ENCODE measurements at regions not wholly inside any gene's neighbourhood (a gene's known extent, or its start where the extent isn't known, plus 50 kb on each side); places are given as distances from the start of the nearest gene placed in this dataset.

DNA sequence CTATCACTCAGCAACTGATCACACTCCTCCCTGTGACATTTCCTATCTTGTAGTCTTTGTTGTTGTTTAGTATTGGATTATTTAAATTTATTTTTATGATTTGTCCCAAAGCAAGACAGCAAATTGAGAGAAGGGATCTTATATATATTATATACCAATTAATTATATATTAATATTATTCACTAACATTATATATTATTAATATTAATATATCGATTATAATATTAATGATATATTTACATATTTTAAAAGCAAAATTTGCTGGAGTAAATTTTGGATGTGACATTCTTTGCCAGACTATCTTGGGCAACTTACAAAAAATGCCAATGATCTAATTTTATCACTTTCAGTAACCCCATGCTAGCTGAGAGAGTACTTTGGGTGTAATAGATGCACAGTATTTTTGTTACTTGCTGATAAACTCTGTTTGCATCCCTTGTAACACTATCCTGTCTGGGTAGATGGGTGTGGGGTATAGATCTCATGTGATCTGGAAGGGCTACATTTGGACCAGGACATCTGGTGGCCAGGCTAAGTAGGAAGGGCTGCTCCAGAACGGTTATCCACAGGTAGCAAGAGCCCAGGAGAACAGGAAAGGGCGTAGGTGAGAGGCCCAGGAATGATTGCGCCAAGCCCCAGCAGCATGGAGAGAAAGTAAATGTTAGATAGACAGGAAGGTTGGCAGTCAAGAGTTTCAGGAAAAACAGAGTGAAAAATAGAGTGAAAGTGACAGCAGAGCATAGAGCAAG, 608.6 kb upstream of the KIRREL3 start:
- CTCF ChIA-PET: no interaction called here
- Mint-ChIP-seq H3K4me3 (no peak overlapping the region), H3K36me3 (ENCODE audit: low read depth) (no peaks in the 10 kb centered on the region), H3K27me3 (ENCODE audit: low read depth) (no peaks in the 10 kb centered on the region), H3K27ac (no peak overlapping the region), H3K4me1 (ENCODE audit: low read depth) (no peaks in the 10 kb centered on the region), H3K9me3 (ENCODE audit: insufficient read depth) (no peaks in the 10 kb centered on the region)
- ATAC-seq (no peak), DNase-seq (no peak)
- POLR2A ChIA-PET: no interaction called here

DNA sequence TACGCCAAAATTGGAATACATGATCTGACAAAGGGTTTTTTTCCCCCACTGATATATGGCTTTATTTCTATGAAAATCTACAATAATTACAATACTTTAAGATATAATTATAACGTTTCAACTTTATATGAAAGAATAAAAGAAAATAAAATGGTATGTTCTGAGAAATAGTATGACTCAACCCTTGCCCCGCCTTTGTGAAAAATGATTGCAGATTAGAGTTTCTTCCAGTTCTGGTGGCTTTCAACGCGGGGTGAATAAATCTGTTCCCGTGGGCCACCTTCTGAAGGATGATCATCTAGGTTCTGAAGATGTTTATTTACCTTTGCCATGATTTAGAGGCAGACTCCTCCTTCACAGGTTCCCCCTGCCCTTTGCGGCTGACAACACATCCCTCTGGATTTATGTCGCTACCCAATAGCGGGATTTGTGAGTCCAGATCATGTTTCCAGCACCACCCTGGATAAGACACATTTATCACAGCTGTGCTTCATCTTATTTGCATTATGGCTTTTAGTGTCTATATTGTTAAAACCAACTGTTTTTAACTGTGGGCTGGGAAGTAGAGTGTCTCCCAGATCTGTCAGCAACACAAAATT, 607.0 kb upstream of the KIRREL3 start:
- DNase-seq (no peak), ATAC-seq (no peak)
- H3K9me3 Mint-ChIP-seq (ENCODE audit: insufficient read depth): no peaks in the 10 kb centered on the region
- H3K36me3 Mint-ChIP-seq (ENCODE audit: low read depth): no peaks in the 10 kb centered on the region
- H3K4me1 Mint-ChIP-seq (ENCODE audit: low read depth): no peaks in the 10 kb centered on the region
- ChIA-PET CTCF (no interaction called here), POLR2A (no interaction called here)
- H3K27me3 Mint-ChIP-seq (ENCODE audit: low read depth): no peaks in the 10 kb centered on the region
- H3K4me3 Mint-ChIP-seq: no peak overlapping the region
- no peak overlapping the region for H3K27ac Mint-ChIP-seq

DNA sequence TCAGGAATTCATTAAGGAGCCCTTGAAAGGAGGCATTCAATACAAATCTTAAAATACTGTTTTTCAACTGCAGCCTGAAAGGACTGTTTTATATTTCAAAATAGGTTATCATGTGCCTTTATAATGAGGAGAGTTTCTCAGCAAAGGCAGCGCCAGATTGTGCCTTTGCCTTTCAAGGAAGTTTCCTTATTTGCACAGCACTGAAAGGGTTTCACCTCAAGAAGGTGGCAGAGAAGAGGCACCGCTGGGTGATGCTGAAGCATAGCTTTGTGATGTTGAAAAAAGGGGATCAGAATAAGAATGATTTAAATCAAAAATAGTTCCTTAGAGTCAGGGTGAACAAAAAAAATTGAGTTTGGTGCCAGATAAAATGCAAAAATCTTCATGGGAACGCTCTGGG, 601.0 kb upstream of the KIRREL3 start:
- DNase-seq (no peak), ATAC-seq (no peak)
- ChIA-PET CTCF (no interaction called here), POLR2A (no interaction called here)
- H3K36me3 Mint-ChIP-seq (ENCODE audit: low read depth): no peaks in the 10 kb centered on the region
- no peaks in the 10 kb centered on the region for H3K27me3 Mint-ChIP-seq (ENCODE audit: low read depth)
- no peak overlapping the region for H3K4me3 Mint-ChIP-seq
- no peak overlapping the region for H3K27ac Mint-ChIP-seq
- H3K4me1 Mint-ChIP-seq (ENCODE audit: low read depth): no peaks in the 10 kb centered on the region
- H3K9me3 Mint-ChIP-seq (ENCODE audit: insufficient read depth): no peaks in the 10 kb centered on the region

GRCh38 chr11:127600674-127601073, 600.1 kb upstream of the KIRREL3 start:
- POLR2A ChIA-PET: no interaction called here
- DNase-seq: no peak
- H3K4me3 Mint-ChIP-seq: no peak overlapping the region
- H3K9me3 Mint-ChIP-seq (ENCODE audit: insufficient read depth): no peaks in the 10 kb centered on the region
- no peaks in the 10 kb centered on the region for H3K27me3 Mint-ChIP-seq (ENCODE audit: low read depth)
- no peaks in the 10 kb centered on the region for H3K4me1 Mint-ChIP-seq (ENCODE audit: low read depth)
- no peaks in the 10 kb centered on the region for H3K36me3 Mint-ChIP-seq (ENCODE audit: low read depth)
- H3K27ac Mint-ChIP-seq: no peak overlapping the region
- CTCF ChIA-PET: no interaction called here
- no peak for ATAC-seq

DNA sequence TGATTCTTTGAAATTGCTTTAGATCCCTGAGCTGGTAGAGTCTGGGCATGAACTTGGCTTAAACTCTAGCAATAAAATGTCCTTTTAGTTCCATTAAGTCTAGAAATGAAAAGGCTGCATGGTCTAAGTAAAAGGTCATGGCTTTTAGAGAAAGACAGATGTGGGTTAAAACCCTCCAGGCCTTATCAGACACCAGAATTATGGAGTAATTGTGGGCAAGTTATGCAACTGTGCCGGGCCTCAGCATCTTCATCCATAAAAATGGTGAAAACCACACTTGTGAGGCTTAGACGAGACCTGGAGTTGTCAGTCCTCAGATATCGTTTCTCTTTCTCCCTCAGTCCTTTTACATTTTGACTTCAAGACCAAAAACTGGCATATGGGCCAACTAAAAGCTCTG, 597.9 kb upstream of the KIRREL3 start:
- Mint-ChIP-seq H3K27me3 (ENCODE audit: low read depth) (no peaks in the 10 kb centered on the region), H3K9me3 (ENCODE audit: insufficient read depth) (no peaks in the 10 kb centered on the region), H3K4me3 (no peak overlapping the region), H3K36me3 (ENCODE audit: low read depth) (no peaks in the 10 kb centered on the region), H3K27ac (no peak overlapping the region), H3K4me1 (ENCODE audit: low read depth) (no peaks in the 10 kb centered on the region)
- no peak for ATAC-seq
- POLR2A ChIA-PET: no interaction called here
- CTCF ChIA-PET: no interaction called here
- no peak for DNase-seq

GRCh38 chr11:127596433-127596832, 595.9 kb upstream of the KIRREL3 start:
- Mint-ChIP-seq H3K27me3 (ENCODE audit: low read depth) (no peaks in the 10 kb centered on the region), H3K4me1 (ENCODE audit: low read depth) (no peaks in the 10 kb centered on the region), H3K27ac (no peak overlapping the region), H3K36me3 (ENCODE audit: low read depth) (no peaks in the 10 kb centered on the region), H3K9me3 (ENCODE audit: insufficient read depth) (no peaks in the 10 kb centered on the region), H3K4me3 (no peak overlapping the region)
- ATAC-seq (no peak), DNase-seq (no peak)
- POLR2A ChIA-PET: no interaction called here
- CTCF ChIA-PET: no interaction called here

DNA sequence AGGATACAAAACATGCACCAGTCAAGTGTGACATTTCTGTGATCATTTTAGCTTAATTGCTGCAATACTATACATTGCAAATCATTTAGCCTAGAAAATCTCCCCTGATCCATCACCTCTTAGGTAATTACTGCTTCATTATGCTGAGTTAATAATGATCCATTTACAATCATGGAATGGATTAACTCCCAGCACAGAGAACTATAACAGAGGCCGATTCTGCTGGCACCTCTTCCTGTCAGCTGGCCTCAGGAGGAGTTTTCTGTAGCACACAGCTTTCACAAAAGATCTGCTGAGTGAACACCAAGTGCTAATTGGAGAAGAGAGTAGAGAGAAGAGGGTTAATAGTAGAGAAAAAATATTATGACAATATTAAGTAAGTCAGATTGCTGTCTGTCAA, 591.8 kb upstream of the KIRREL3 start:
- Mint-ChIP-seq H3K27me3 (ENCODE audit: low read depth) (no peaks in the 10 kb centered on the region), H3K9me3 (ENCODE audit: insufficient read depth) (no peaks in the 10 kb centered on the region), H3K4me1 (ENCODE audit: low read depth) (no peaks in the 10 kb centered on the region), H3K36me3 (ENCODE audit: low read depth) (no peaks in the 10 kb centered on the region), H3K27ac (no peak overlapping the region), H3K4me3 (no peak overlapping the region)
- DNase-seq (no peak), ATAC-seq (no peak)
- POLR2A ChIA-PET: no interaction called here
- CTCF ChIA-PET: no interaction called here

DNA sequence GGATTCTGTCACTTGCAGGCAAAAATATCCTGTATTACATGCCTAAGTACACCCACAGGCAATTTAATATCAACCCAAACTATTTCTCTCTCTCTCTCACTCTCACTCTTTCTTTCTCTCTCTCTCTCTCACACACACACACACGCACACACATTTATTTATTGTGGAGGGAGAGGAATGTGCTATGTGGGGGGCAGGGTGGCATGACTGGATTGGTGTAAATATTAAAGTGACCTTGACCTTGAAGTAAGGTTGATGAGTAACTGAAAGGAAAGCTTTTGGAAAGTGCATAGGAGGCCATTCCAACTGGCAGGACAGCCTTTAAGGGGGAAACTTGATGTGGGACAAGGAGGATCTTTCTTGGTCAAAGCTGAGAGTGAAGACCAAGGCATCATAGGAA, 589.7 kb upstream of the KIRREL3 start:
- DNase-seq (no peak), ATAC-seq (no peak)
- H3K27ac Mint-ChIP-seq: no peak overlapping the region
- no peaks in the 10 kb centered on the region for H3K4me1 Mint-ChIP-seq (ENCODE audit: low read depth)
- no peak overlapping the region for H3K4me3 Mint-ChIP-seq
- CTCF ChIA-PET: no interaction called here
- POLR2A ChIA-PET: no interaction called here
- H3K27me3 Mint-ChIP-seq (ENCODE audit: low read depth): no peaks in the 10 kb centered on the region
- no peaks in the 10 kb centered on the region for H3K36me3 Mint-ChIP-seq (ENCODE audit: low read depth)
- H3K9me3 Mint-ChIP-seq (ENCODE audit: insufficient read depth): no peaks in the 10 kb centered on the region

DNA sequence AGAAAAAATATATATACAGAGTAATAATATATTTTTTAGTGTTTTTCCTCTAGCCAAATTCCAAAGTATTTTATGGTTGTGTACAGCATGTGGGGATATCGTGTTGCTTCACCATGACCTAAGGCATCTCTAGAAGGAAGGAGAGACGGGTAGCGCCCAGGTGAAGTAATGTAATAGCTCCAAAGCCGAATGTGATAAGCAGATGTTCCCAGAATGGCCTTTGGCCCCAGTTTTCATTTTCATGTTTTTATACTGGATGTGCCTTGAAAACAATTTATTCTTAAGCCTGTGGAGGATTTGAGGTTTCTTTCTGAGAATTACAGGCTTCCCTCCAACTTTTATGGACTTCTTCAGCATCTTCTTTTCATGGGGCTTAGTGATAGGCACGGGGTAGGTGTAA, 587.9 kb upstream of the KIRREL3 start:
- POLR2A ChIA-PET: no interaction called here
- Mint-ChIP-seq H3K4me1 (ENCODE audit: low read depth) (no peaks in the 10 kb centered on the region), H3K36me3 (ENCODE audit: low read depth) (no peaks in the 10 kb centered on the region), H3K4me3 (no peak overlapping the region), H3K27me3 (ENCODE audit: low read depth) (no peaks in the 10 kb centered on the region), H3K9me3 (ENCODE audit: insufficient read depth) (no peaks in the 10 kb centered on the region), H3K27ac (no peak overlapping the region)
- ATAC-seq (no peak), DNase-seq (no peak)
- CTCF ChIA-PET: interaction anchor here (1.0 kb wide), 1 partner anchor 8 kb away, joined by 3 read pairs; no protein-coding TSS in a partner anchor

DNA sequence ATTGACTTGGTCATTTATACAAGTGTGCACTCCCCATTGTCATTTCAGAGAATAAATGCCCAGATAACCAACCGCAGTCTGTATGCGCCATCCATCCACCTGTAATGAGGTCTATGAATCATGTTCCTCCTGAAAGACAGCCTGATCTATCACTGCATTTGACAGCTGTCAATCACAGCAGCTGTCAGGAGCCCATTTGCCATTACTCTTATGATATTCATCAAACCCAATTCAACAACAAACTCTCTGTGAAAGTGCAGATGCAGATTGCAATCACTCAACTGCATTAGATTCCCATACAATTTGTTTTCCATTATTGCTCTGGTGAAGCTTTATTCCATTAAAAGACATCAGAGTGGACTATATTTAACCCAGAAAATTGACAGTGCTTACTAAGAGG, 586.9 kb upstream of the KIRREL3 start:
- ChIA-PET CTCF (no interaction called here), POLR2A (no interaction called here)
- ATAC-seq: no peak
- Mint-ChIP-seq H3K4me1 (ENCODE audit: low read depth) (no peaks in the 10 kb centered on the region), H3K9me3 (ENCODE audit: insufficient read depth) (no peaks in the 10 kb centered on the region), H3K4me3 (no peak overlapping the region), H3K27ac (no peak overlapping the region), H3K36me3 (ENCODE audit: low read depth) (no peaks in the 10 kb centered on the region), H3K27me3 (ENCODE audit: low read depth) (no peaks in the 10 kb centered on the region)
- DNase-seq: no peak

GRCh38 chr11:127576210-127576609, 575.6 kb upstream of the KIRREL3 start:
- no peaks in the 10 kb centered on the region for H3K4me1 Mint-ChIP-seq (ENCODE audit: low read depth)
- no peak for DNase-seq
- CTCF ChIA-PET: no interaction called here
- H3K27me3 Mint-ChIP-seq (ENCODE audit: low read depth): no peaks in the 10 kb centered on the region
- POLR2A ChIA-PET: no interaction called here
- ATAC-seq: no peak
- no peak overlapping the region for H3K27ac Mint-ChIP-seq
- H3K36me3 Mint-ChIP-seq (ENCODE audit: low read depth): no peaks in the 10 kb centered on the region
- no peaks in the 10 kb centered on the region for H3K9me3 Mint-ChIP-seq (ENCODE audit: insufficient read depth)
- H3K4me3 Mint-ChIP-seq: no peak overlapping the region

- ATAC-seq (no peak), DNase-seq (no peak)
- H3K4me3 Mint-ChIP-seq: no peak overlapping the region
- POLR2A ChIA-PET: no interaction called here
- no peaks in the 10 kb centered on the region for H3K9me3 Mint-ChIP-seq (ENCODE audit: insufficient read depth)
- CTCF ChIA-PET: no interaction called here
- H3K27me3 Mint-ChIP-seq (ENCODE audit: low read depth): no peaks in the 10 kb centered on the region
- H3K27ac Mint-ChIP-seq: no peak overlapping the region
- H3K36me3 Mint-ChIP-seq (ENCODE audit: low read depth): no peaks in the 10 kb centered on the region
- no peaks in the 10 kb centered on the region for H3K4me1 Mint-ChIP-seq (ENCODE audit: low read depth)
These were observed 573.9 kb upstream of the KIRREL3 start for GRCh38 chr11:127574478-127574877.

GRCh38 chr11:127568891-127569290, 568.3 kb upstream of the KIRREL3 start:
- POLR2A ChIA-PET: no interaction called here
- H3K36me3 Mint-ChIP-seq (ENCODE audit: low read depth): no peaks in the 10 kb centered on the region

More at GRCh38 chr11:127568891-127569290, 568.3 kb upstream of the KIRREL3 start:
- CTCF ChIA-PET: no interaction called here
- Mint-ChIP-seq H3K4me3 (no peak overlapping the region), H3K27me3 (ENCODE audit: low read depth) (no peaks in the 10 kb centered on the region), H3K27ac (no peak overlapping the region), H3K4me1 (ENCODE audit: low read depth) (no peaks in the 10 kb centered on the region), H3K9me3 (ENCODE audit: insufficient read depth) (no peaks in the 10 kb centered on the region)
- ATAC-seq (no peak), DNase-seq (no peak)

Measured in activated CD8-positive, alpha-beta T cell treated with anti-CD3 and anti-CD28 coated beads, Interleukin-2, amount 10 ng/mL, durations not matched to agents 7 days and 5 days (primary cell).